H1 (cell line): ENCODE measurements at regions not wholly inside any gene's neighbourhood (a gene's known extent, or its start where the extent isn't known, plus 50 kb on each side); places are given as distances from the start of the nearest gene placed in this dataset.

ENCODE experiments used
- SUZ12 ChIP-seq: fragments of 200-600 bp; sonication (generic); IDR thresholded peaks from 2 replicates; pipeline ENCODE4 v1.6.1; 2012; ENCODE audit warnings: mild to moderate bottlenecking, inconsistent platforms, low read length, moderate library complexity, mixed read lengths
- TF ChIP-seq, protein P1 (sequence below): IDR thresholded peaks from 2 replicates; pipeline ENCODE4 v1.6.1; 2012; ENCODE audit warnings: low read length, inconsistent platforms
- TF ChIP-seq, protein P2 (sequence below): IDR thresholded peaks from 2 replicates; pipeline ENCODE4 v1.6.1; 2011; ENCODE audit warnings: low read depth, mild to moderate bottlenecking, low read length; ENCODE audit not compliant: insufficient read depth

DNA sequence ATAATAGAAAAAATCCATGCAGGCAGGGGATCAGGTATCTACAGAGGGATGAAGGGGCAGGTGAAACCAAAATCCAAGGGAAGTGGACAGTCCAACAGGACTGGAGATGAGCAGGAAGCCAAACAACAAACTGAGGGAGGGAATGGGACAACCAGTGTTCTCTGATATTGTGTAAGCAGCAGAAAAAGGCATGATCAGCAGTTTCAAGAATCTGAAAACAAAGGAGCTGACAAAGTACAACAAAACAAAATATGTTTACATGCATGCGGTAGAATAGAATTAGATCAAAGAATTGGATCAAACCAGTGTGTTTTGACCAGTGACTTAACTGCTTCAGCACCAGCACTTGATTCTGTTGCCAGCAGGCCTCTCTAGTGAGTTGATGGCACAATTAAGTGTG is 729.7 kb downstream of the RFPL4B start (continued):
- TF ChIP-seq, protein P1, sequence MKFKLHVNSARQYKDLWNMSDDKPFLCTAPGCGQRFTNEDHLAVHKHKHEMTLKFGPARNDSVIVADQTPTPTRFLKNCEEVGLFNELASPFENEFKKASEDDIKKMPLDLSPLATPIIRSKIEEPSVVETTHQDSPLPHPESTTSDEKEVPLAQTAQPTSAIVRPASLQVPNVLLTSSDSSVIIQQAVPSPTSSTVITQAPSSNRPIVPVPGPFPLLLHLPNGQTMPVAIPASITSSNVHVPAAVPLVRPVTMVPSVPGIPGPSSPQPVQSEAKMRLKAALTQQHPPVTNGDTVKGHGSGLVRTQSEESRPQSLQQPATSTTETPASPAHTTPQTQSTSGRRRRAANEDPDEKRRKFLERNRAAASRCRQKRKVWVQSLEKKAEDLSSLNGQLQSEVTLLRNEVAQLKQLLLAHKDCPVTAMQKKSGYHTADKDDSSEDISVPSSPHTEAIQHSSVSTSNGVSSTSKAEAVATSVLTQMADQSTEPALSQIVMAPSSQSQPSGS, result no peak
- no peak for TF ChIP-seq SUZ12
- TF ChIP-seq, protein P2, sequence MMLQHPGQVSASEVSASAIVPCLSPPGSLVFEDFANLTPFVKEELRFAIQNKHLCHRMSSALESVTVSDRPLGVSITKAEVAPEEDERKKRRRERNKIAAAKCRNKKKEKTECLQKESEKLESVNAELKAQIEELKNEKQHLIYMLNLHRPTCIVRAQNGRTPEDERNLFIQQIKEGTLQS, result no peak
